HCT116 (cell line): ENCODE measurements at regions not wholly inside any gene's neighbourhood (a gene's known extent, or its start where the extent isn't known, plus 50 kb on each side); places are given as distances from the start of the nearest gene placed in this dataset.

Source experiments
- CEBPB ChIP-seq: IDR thresholded peaks from 2 replicates; pipeline ENCODE4 v1.6.1; 2012; ENCODE audit warnings: low read depth
- FOSL1 ChIP-seq: IDR thresholded peaks from 2 replicates; pipeline ENCODE4 v1.6.1; 2012; ENCODE audit warnings: low read depth
- POLR2A ChIP-seq: IDR thresholded peaks from 2 replicates; pipeline ENCODE4 v1.7.0; 2011; ENCODE audit warnings: borderline replicate concordance; ENCODE audit not compliant: insufficient read depth, insufficient read length; ENCODE audit errors: extremely low read depth
- SRF ChIP-seq: IDR thresholded peaks from 2 replicates; pipeline ENCODE4 v1.6.1; 2012; ENCODE audit warnings: low read depth
- ZFX ChIP-seq: fragments of 450-650 bp; IDR thresholded peaks from 2 replicates; pipeline ENCODE4 v1.6.1; 2017
- ZNF274 ChIP-seq: fragments of 200-500 bp; sonication (Bioruptor generic); IDR thresholded peaks from 2 replicates; pipeline ENCODE4 v1.6.1; 2014; ENCODE audit warnings: mild to moderate bottlenecking, low read depth, low read length, inconsistent platforms
- TF ChIP-seq, protein P1 (sequence below), 3 experiments: fragments of 200-600 bp in 1 of 3; sonication (generic) in 1 of 3; IDR thresholded peaks in 2 of 3; conservative IDR thresholded peaks in 1 of 3; 2 replicates each; pipeline ENCODE4 v1.5.1; 2012 to 2017; ENCODE audit warnings: low read depth in 2 of 3, low read length in 2 of 3, antibody characterized with exemption in 1 of 3, borderline replicate concordance in 1 of 3, control low read depth in 1 of 3, mild to moderate bottlenecking in 1 of 3, mixed read lengths in 1 of 3, mixed run types in 1 of 3, moderate library complexity in 1 of 3; ENCODE audit not compliant: insufficient read depth in 1 of 3
- TF ChIP-seq, protein P2 (sequence below): IDR thresholded peaks from 2 replicates; pipeline ENCODE4 v1.6.1; 2012
- TF ChIP-seq, protein P3 (sequence below): IDR thresholded peaks from 2 replicates; pipeline ENCODE4 v1.6.1; 2011; ENCODE audit warnings: mild to moderate bottlenecking, low read length, moderate library complexity; ENCODE audit not compliant: insufficient replicate concordance; ENCODE audit errors: extremely low read depth

DNA sequence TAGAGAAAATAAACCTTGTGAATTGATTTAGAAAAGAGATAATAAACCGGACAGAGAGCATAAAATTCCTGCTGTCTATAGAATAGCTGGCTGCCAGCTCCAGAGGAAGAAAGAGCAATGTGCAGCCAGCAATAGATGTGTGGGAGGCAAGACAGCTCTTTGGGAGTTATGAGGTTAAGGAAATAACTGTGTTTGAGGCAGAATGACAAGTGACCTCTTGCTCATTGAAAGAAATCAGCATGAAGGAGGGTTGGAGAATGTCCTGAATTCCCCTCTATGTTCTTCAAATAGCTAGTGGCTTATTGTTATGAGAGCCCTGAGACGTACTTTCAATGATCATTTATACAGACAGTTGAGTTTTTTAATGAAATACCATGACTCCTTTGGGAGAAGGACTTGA, 1009.9 kb upstream of the NXPH2 start:
- TF ChIP-seq SRF (no peak), ZNF274 (no peak), CEBPB (no peak), POLR2A (no peak), ZFX (no peak), FOSL1 (no peak)
- TF ChIP-seq, protein P1, sequence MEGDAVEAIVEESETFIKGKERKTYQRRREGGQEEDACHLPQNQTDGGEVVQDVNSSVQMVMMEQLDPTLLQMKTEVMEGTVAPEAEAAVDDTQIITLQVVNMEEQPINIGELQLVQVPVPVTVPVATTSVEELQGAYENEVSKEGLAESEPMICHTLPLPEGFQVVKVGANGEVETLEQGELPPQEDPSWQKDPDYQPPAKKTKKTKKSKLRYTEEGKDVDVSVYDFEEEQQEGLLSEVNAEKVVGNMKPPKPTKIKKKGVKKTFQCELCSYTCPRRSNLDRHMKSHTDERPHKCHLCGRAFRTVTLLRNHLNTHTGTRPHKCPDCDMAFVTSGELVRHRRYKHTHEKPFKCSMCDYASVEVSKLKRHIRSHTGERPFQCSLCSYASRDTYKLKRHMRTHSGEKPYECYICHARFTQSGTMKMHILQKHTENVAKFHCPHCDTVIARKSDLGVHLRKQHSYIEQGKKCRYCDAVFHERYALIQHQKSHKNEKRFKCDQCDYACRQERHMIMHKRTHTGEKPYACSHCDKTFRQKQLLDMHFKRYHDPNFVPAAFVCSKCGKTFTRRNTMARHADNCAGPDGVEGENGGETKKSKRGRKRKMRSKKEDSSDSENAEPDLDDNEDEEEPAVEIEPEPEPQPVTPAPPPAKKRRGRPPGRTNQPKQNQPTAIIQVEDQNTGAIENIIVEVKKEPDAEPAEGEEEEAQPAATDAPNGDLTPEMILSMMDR (IDR thresholded peaks at IDR 0.05 in 2 of 3, conservative IDR thresholded peaks at IDR 0.05 in 1 of 3; ENCODE audit: borderline replicate concordance in 1 of 3, insufficient read depth in 1 of 3, low read depth in 2 of 3, low read length in 2 of 3): no peak
- TF ChIP-seq, protein P2, sequence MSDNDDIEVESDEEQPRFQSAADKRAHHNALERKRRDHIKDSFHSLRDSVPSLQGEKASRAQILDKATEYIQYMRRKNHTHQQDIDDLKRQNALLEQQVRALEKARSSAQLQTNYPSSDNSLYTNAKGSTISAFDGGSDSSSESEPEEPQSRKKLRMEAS: no peak
- TF ChIP-seq, protein P3, sequence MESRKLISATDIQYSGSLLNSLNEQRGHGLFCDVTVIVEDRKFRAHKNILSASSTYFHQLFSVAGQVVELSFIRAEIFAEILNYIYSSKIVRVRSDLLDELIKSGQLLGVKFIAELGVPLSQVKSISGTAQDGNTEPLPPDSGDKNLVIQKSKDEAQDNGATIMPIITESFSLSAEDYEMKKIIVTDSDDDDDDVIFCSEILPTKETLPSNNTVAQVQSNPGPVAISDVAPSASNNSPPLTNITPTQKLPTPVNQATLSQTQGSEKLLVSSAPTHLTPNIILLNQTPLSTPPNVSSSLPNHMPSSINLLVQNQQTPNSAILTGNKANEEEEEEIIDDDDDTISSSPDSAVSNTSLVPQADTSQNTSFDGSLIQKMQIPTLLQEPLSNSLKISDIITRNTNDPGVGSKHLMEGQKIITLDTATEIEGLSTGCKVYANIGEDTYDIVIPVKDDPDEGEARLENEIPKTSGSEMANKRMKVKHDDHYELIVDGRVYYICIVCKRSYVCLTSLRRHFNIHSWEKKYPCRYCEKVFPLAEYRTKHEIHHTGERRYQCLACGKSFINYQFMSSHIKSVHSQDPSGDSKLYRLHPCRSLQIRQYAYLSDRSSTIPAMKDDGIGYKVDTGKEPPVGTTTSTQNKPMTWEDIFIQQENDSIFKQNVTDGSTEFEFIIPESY: no peak
